Adrenal gland (tissue), 9 donors: ENCODE measurements at regions not wholly inside any gene's neighbourhood (a gene's known extent, or its start where the extent isn't known, plus 50 kb on each side); places are given as distances from the start of the nearest gene placed in this dataset.

ENCODE experiments used
- DNase-seq, 7 donors: peaks; one replicate each; pipeline ENCODE4 v3.0.0-alpha.2; 2019 to 2020
- H3K27ac ChIP-seq, 5 donors: fragments of 200-600 bp; sonication (generic) in 4 of 5; 1 replicate in 3 of 5; 2 replicates in 2 of 5; pipeline versions ENCODE4 v1.5.1 to v1.8.0; 2016 to 2020; ENCODE audit warnings: mild to moderate bottlenecking in 1 of 5
- H3K27me3 ChIP-seq: fragments of 200-600 bp; 2 replicates; pipeline ENCODE4 v1.8.0; 2021
- H3K36me3 ChIP-seq, 2 donors: fragments of 200-600 bp; replicated peaks in 1 of 2; 1 replicate in 1 of 2; 2 replicates in 1 of 2; pipeline versions ENCODE4 v1.5.1 to v1.8.0; 2018 to 2022
- H3K4me1 ChIP-seq, 2 donors: fragments of 200-600 bp; replicated peaks in 1 of 2; 1 replicate in 1 of 2; 2 replicates in 1 of 2; pipeline versions ENCODE4 v1.5.1 to v1.8.0; 2018 to 2021
- H3K4me3 ChIP-seq, 4 donors: fragments of 200-600 bp; sonication (generic) in 3 of 4; one replicate each; pipeline ENCODE4 v1.5.1; 2016 to 2018
- H3K9me3 ChIP-seq, 3 donors: fragments of 200-600 bp; sonication (generic) in 1 of 3; replicated peaks in 1 of 3; 1 replicate in 2 of 3; 2 replicates in 1 of 3; pipeline versions ENCODE4 v1.5.1 to v1.8.0; 2016 to 2021
- CTCF ChIP-seq, 6 experiments: fragments of 450-650 bp in 4 of 6; fragments of 200-600 bp in 2 of 6; sonication (generic) in 1 of 6; IDR thresholded peaks; 1 replicate in 5 of 6; 2 replicates in 1 of 6; pipeline versions ENCODE4 v1.5.1 to v1.8.0; 2016 to 2021; ENCODE audit warnings: antibody characterized with exemption in 6 of 6, mild to moderate bottlenecking in 2 of 6, moderate library complexity in 1 of 6
- POLR2A ChIP-seq, 2 donors: fragments of 450-650 bp; IDR thresholded peaks; one replicate each; pipeline ENCODE4 v1.6.1; 2017; ENCODE audit warnings: antibody characterized with exemption in 2 of 2, mild to moderate bottlenecking in 2 of 2, moderate library complexity in 1 of 2
- WGBS, 4 donors: extraction: QIAGEN DNeasy Blood & Tissue Kit in 2 of 4; methylation state at CpG; one replicate each; pipeline versions ENCODE4 v1.1.5 to v1.1.7; 2013 to 2017; 5-methylcytosine and 5-hydroxymethylcytosine counted together
- intact Hi-C, 2 donors: fragments of 100-400 bp; cut with DNase I; formaldehyde crosslinking; loops; one replicate each; pipeline versions ENCODE4 v1.14.1 to v1.15.0; 2022 to 2023
- donor health status: healthy with polysubstance abuse.
- donor health status: Bipolar disorder and iron deficiency.
- donor health status: DM: yes; HTN: yes; CAD: no.
- donor health status: DM: no; HTN: no; CAD: no.
- donor health status: DM: no; HTN: no; CAD: no.

GRCh38 chr2:34892256-34892655, 1293.2 kb upstream of the FAM98A start:
- Histone ChIP-seq H3K27ac (no peak overlapping the region), H3K27me3 (no peaks in the 10 kb centered on the region), H3K4me3 (no peak overlapping the region), H3K9me3 (no peaks in the 10 kb centered on the region), H3K4me1 (no peaks in the 10 kb centered on the region), H3K36me3 (no peaks in the 10 kb centered on the region)
- TF ChIP-seq POLR2A (IDR thresholded peaks at IDR 0.05) (no peak), CTCF (IDR thresholded peaks at IDR 0.05) (no peak)
- no peak for DNase-seq
- WGBS, 4 donors: 66 to 75% (median 71%) methylated on average over 5 of the region's 5 CpGs
- intact Hi-C loops: no loop called here

GRCh38 chr2:34875091-34875745, 1276.1 kb upstream of the FAM98A start:
- no peak for TF ChIP-seq CTCF (IDR thresholded peaks at IDR 0.05)
- no peak for TF ChIP-seq POLR2A (IDR thresholded peaks at IDR 0.05)
- H3K9me3 ChIP-seq: no peaks in the 10 kb centered on the region
- DNase-seq: no peak
- H3K4me1 ChIP-seq: no peaks in the 10 kb centered on the region
- H3K27me3 ChIP-seq: no peaks in the 10 kb centered on the region
- no peak overlapping the region for H3K4me3 ChIP-seq
- no peaks in the 10 kb centered on the region for H3K36me3 ChIP-seq
- 50 to 57% (median 51%) methylated on average over 4 of the region's 4 CpGs for WGBS, 4 donors
- H3K27ac ChIP-seq: no peak overlapping the region
- intact Hi-C loops: no loop called here

- WGBS, 4 donors: 65 to 80% (median 78%) methylated on average over 4 to 5 of the region's 5 CpGs
- TF ChIP-seq POLR2A (IDR thresholded peaks at IDR 0.05) (no peak), CTCF (IDR thresholded peaks at IDR 0.05) (no peak)
- Histone ChIP-seq H3K4me1 (no peaks in the 10 kb centered on the region), H3K27me3 (no peaks in the 10 kb centered on the region), H3K27ac (no peak overlapping the region), H3K4me3 (no peak overlapping the region), H3K36me3 (no peaks in the 10 kb centered on the region), H3K9me3 (no peaks in the 10 kb centered on the region)
- DNase-seq: no peak
- intact Hi-C loops: no loop called here
Measured at GRCh38 chr2:34853646-34854045, 1254.5 kb upstream of the FAM98A start.

- WGBS, 4 donors: 47 to 56% (median 52%) methylated on average over 2 of the region's 2 CpGs
- no peaks in the 10 kb centered on the region for H3K27me3 ChIP-seq
Measured at GRCh38 chr2:34851804-34852203, 1252.7 kb upstream of the FAM98A start.

More at GRCh38 chr2:34851804-34852203, 1252.7 kb upstream of the FAM98A start:
- H3K9me3 ChIP-seq: no peaks in the 10 kb centered on the region
- H3K4me1 ChIP-seq: no peaks in the 10 kb centered on the region
- no peak for DNase-seq
- no peak overlapping the region for H3K27ac ChIP-seq
- H3K4me3 ChIP-seq: no peak overlapping the region
- TF ChIP-seq POLR2A (IDR thresholded peaks at IDR 0.05) (no peak), CTCF (IDR thresholded peaks at IDR 0.05) (no peak)
- intact Hi-C loops: no loop called here
- H3K36me3 ChIP-seq: no peaks in the 10 kb centered on the region
